ENCODE measurements at regions not wholly inside any gene's neighbourhood (a gene's known extent, or its start where the extent isn't known, plus 50 kb on each side); places are given as distances from the start of the nearest gene placed in this dataset.

DNA sequence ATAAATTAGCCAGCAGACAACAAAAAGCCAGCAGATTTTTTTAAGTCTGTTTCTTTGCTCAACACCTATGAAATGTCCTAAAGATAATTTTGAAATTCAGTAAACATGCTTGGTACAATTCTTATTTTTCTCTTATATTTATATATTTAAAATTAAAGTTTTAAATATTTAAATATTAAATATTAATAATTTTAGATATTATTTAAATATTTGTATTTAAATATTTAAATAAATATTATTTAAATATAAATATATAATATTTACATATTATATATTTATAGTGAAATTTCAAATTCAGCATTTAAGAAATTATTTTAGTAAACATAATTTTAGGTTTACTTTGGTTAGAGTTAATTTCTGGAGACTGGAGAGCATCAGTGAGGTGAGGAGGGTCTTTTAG, 1554.2 kb downstream of the NCAM2 start:
- TF ChIP-seq, protein P1, sequence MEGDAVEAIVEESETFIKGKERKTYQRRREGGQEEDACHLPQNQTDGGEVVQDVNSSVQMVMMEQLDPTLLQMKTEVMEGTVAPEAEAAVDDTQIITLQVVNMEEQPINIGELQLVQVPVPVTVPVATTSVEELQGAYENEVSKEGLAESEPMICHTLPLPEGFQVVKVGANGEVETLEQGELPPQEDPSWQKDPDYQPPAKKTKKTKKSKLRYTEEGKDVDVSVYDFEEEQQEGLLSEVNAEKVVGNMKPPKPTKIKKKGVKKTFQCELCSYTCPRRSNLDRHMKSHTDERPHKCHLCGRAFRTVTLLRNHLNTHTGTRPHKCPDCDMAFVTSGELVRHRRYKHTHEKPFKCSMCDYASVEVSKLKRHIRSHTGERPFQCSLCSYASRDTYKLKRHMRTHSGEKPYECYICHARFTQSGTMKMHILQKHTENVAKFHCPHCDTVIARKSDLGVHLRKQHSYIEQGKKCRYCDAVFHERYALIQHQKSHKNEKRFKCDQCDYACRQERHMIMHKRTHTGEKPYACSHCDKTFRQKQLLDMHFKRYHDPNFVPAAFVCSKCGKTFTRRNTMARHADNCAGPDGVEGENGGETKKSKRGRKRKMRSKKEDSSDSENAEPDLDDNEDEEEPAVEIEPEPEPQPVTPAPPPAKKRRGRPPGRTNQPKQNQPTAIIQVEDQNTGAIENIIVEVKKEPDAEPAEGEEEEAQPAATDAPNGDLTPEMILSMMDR (IDR thresholded peaks at IDR 0.05): no peak
- TF ChIP-seq POLR2A (IDR thresholded peaks at IDR 0.05): no peak
